ENCODE measurements at regions not wholly inside any gene's neighbourhood (a gene's known extent, or its start where the extent isn't known, plus 50 kb on each side); places are given as distances from the start of the nearest gene placed in this dataset.
"Not testable (repeated sequence)": the region's sequence is repeated elsewhere in the genome, so short reads cannot be mapped to it uniquely, and the experiment has no call there.

DNA sequence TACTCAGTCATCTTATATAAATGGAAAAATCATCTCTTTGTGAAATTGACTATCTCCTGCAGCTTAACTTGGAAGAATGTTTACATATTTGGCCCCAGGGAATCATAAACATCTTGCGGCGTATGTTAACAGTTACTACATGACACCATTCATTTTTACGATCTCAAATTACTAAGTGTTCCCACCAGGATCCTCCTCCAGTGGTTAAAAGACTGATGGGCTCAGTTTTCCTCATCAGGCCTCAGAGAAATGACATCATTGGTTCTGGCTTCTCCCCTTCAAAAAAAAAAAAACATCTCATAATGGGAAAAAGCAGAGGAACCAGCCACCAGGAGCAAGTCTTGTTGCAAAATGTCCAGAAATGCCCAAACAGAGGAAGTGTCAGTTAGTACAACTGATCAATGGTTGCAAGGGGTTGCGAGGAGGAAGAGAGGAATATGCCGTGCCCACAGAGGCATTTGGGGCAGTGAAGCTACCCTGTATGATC is 70.5 kb upstream of the LIPC start:
- H3K4me1 ChIP-seq (ENCODE audit: control insufficient read depth in 1 of 2, insufficient read depth in 1 of 2, low read depth in 1 of 2, low read length in 1 of 2), result peaks cover 14 to 18% of the 10 kb centered on the region in 2 experiments
- no peak overlapping the region for H3K27ac ChIP-seq
- no peak overlapping the region for H3K4me3 ChIP-seq (ENCODE audit: low read depth in 1 of 2, low read length in 1 of 2)
- no peaks in the 10 kb centered on the region for H3K36me3 ChIP-seq
- no peaks in the 10 kb centered on the region for H3K9me3 ChIP-seq
- TF ChIP-seq, protein P1, sequence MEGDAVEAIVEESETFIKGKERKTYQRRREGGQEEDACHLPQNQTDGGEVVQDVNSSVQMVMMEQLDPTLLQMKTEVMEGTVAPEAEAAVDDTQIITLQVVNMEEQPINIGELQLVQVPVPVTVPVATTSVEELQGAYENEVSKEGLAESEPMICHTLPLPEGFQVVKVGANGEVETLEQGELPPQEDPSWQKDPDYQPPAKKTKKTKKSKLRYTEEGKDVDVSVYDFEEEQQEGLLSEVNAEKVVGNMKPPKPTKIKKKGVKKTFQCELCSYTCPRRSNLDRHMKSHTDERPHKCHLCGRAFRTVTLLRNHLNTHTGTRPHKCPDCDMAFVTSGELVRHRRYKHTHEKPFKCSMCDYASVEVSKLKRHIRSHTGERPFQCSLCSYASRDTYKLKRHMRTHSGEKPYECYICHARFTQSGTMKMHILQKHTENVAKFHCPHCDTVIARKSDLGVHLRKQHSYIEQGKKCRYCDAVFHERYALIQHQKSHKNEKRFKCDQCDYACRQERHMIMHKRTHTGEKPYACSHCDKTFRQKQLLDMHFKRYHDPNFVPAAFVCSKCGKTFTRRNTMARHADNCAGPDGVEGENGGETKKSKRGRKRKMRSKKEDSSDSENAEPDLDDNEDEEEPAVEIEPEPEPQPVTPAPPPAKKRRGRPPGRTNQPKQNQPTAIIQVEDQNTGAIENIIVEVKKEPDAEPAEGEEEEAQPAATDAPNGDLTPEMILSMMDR (IDR thresholded peaks at IDR 0.05), result no peak
- H3K27me3 ChIP-seq, result no peaks in the 10 kb centered on the region

DNA sequence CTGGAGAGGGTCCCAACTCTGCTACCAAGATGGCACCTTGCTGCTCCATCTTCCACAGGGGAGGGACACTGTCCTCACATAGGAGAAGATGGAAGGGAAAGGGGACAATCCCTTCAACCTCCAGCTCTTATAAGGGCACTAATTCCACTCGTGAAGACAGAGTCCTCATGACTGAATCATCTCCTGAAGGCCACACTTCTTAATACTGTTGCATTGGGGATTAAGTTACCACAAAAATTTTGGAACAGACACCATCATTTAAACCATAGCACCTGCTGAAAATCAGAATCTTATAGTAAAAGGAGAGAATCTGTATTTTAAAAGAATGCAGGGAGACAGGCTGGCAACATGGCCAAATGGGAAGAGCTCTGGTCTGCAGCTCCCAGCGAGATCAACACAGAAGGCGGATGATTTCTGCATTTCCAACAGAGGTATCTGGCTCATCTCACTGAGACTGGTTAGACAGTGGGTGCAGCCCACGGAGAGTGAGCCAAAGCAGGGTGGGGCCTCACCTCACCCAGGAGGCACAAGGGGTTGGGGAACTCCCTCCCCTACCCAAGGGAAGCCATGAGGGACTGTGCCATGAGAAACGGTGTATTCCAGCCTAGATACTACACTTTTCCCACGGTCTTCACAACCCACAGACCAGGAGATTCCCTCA is 69.4 kb upstream of the LIPC start:
- Histone ChIP-seq H3K27me3 (no peaks in the 10 kb centered on the region), H3K4me1 (ENCODE audit: control insufficient read depth in 1 of 2, insufficient read depth in 1 of 2, low read depth in 1 of 2, low read length in 1 of 2) (peaks cover 14 to 18% of the 10 kb centered on the region in 2 experiments), H3K27ac (no peak overlapping the region), H3K36me3 (no peaks in the 10 kb centered on the region), H3K9me3 (no peaks in the 10 kb centered on the region), H3K4me3 (ENCODE audit: low read depth in 1 of 2, low read length in 1 of 2) (no peak overlapping the region)
- TF ChIP-seq, protein P1 (IDR thresholded peaks at IDR 0.05), result no peak

DNA sequence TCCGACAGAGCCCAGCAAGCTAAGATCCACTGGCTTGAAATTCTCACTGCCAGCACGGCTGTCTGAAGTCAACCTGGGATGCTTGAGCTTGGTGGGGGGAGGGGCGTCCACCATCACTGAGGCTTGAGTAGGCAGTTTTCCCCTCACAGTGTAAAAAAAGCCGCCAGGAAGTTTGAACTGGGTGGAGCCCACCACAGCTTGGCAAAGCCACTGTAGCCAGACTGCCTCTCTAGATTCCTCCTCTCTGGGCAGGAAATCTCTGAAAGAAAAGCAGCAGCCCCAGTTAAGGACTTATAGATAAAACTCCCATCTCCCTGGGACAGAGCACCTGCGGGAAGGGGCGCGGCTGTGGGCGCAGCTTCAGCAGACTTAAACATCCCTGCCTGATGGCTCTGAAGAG is 68.7 kb upstream of the LIPC start:
- H3K4me1 ChIP-seq (ENCODE audit: control insufficient read depth in 1 of 2, insufficient read depth in 1 of 2, low read depth in 1 of 2, low read length in 1 of 2), result peaks cover 14 to 18% of the 10 kb centered on the region in 2 experiments
- H3K27ac ChIP-seq; H3K36me3 ChIP-seq; H3K9me3 ChIP-seq; H3K4me3 ChIP-seq (ENCODE audit: low read depth in 1 of 2, low read length in 1 of 2); H3K27me3 ChIP-seq: not testable (repeated sequence)

DNA sequence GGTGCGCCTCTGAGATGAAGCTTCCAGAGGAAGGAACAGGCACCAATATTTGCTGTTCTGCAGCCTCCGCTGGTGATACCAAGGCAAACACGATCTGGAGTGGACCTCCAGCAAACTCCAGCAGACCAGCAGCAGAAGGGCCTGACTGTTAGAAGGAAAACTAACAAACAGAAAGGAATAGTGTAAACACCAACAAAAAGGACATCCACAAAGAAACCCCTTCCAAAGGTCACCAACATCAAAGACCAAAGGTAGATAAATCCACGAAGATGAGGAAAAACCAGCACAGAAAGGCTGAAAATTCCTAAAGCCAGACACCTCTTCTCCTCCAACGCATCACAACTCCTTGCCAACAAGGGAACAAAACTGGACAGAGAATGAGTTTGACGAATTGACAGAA is 68.1 kb upstream of the LIPC start:
- H3K27ac ChIP-seq; H3K4me3 ChIP-seq (ENCODE audit: low read depth in 1 of 2, low read length in 1 of 2); H3K36me3 ChIP-seq; H3K27me3 ChIP-seq; H3K9me3 ChIP-seq: not testable (repeated sequence)
- peaks cover 14 to 18% of the 10 kb centered on the region in 2 experiments for H3K4me1 ChIP-seq (ENCODE audit: control insufficient read depth in 1 of 2, insufficient read depth in 1 of 2, low read depth in 1 of 2, low read length in 1 of 2)

DNA sequence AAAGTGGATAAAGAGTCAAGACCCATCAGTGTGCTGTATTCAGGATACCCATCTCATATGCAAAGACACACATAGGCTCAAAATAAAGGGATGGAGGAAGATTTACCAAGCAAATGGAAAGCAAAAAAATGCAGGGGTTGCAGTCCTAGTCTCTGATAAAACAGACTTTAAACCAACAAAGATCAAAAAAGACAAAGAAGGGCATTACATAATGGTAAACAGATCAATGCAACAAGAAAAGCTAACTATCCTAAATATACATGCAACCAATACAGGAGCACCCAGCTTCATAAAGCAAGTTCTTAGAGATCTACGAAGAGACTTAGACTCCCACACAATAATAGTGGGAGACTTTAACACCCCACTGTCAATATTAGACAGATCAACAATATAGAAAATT is 66.7 kb upstream of the LIPC start:
- H3K27me3 ChIP-seq; H3K36me3 ChIP-seq; H3K27ac ChIP-seq; H3K9me3 ChIP-seq; H3K4me3 ChIP-seq (ENCODE audit: low read depth in 1 of 2, low read length in 1 of 2): not testable (repeated sequence)
- peaks cover 14 to 18% of the 10 kb centered on the region in 2 experiments for H3K4me1 ChIP-seq (ENCODE audit: control insufficient read depth in 1 of 2, insufficient read depth in 1 of 2, low read depth in 1 of 2, low read length in 1 of 2)

DNA sequence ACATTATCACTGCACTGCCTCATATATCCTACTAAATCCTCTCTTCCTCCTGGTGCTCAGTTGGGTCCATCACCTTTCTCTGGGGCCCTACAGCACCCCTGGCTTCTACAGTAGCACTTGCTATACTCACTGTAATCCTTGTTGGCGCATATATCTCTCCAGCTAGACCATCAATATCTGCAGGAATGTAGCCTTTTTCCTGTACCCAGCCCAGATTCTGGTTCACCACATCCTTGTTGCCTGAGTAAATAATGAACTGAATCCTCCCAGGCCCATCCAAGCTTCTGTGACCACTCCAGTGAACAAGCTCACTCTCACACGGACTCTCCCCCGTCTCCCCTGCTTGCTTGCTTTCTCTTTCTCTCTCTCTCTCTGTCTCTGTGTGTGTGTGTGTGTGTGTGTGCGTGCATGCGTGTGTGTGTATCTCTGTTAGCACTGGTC is 62.5 kb upstream of the LIPC start:
- peaks cover 3 to 7% of the 10 kb centered on the region in 2 experiments for H3K4me1 ChIP-seq (ENCODE audit: control insufficient read depth in 1 of 2, insufficient read depth in 1 of 2, low read depth in 1 of 2, low read length in 1 of 2)
- H3K9me3 ChIP-seq, result no peaks in the 10 kb centered on the region
- TF ChIP-seq, protein P1 (IDR thresholded peaks at IDR 0.05), result no peak
- no peak overlapping the region for H3K27ac ChIP-seq
- no peaks in the 10 kb centered on the region for H3K36me3 ChIP-seq
- no peaks in the 10 kb centered on the region for H3K27me3 ChIP-seq
- H3K4me3 ChIP-seq (ENCODE audit: low read depth in 1 of 2, low read length in 1 of 2), result no peak overlapping the region

DNA sequence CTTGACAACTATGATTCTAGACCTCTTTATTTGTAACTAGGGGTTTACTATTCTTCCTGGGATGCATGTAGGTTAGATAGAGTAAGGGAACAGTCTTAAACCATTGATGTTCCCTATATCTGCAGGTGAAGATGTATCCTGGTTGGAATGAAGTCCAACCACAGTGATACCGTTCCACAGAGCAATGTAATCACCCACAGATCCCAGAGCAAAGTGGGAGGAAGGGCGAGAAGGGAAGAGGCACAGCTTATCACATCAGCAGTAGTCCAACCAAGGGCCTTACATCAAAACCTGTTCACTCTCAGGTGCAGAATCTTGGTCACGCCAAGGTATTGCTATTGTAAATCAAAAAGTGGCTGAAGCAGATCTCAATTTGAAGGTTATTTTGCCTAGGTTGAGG is 61.8 kb upstream of the LIPC start:
- no peak overlapping the region for H3K4me3 ChIP-seq (ENCODE audit: low read depth in 1 of 2, low read length in 1 of 2)
- H3K4me1 ChIP-seq (ENCODE audit: control insufficient read depth in 1 of 2, insufficient read depth in 1 of 2, low read depth in 1 of 2, low read length in 1 of 2), result peaks cover 3 to 7% of the 10 kb centered on the region in 2 experiments
- H3K27ac ChIP-seq, result no peak overlapping the region
- no peaks in the 10 kb centered on the region for H3K9me3 ChIP-seq
- no peaks in the 10 kb centered on the region for H3K27me3 ChIP-seq
- H3K36me3 ChIP-seq, result no peaks in the 10 kb centered on the region
- TF ChIP-seq, protein P1 (IDR thresholded peaks at IDR 0.05), result no peak
